GM12872 (cell line): ENCODE measurements at regions not wholly inside any gene's neighbourhood (a gene's known extent, or its start where the extent isn't known, plus 50 kb on each side); places are given as distances from the start of the nearest gene placed in this dataset.

Source experiments
- TF ChIP-seq, protein P1 (sequence below): IDR thresholded peaks from 3 replicates; pipeline ENCODE4 v1.5.1; 2011; ENCODE audit warnings: low read depth, mild to moderate bottlenecking, low read length, moderate library complexity; ENCODE audit not compliant: insufficient read depth

DNA sequence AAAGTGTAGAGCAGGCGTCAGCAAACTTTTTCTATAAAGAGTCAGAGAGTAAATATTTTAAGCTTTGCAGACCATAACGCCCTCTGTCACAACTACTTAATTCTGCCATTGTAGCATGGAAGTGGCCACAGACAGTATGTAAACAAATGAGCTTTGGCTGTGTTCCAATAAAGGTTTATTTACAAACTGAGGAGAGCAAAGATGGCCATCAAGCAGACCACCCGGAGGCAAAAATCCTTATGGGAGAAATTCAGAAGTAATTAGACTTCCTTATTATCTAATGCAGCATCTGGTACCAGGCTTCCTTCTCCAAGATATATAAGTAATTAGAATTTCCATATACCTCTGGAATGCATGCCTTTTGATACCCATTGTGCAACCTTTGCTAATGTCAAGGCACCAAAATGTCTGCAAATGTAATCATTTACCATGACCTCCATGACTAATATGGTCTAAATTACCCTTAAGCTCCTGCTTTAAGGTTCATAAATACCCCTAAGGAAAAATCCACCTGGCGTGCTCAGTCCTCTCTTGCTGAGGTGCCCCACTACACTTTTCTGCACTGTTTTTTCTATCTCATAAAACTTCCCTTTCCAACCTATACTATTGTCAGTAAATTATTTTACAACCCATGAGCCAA, 377.8 kb downstream of the MATN1 start:
- TF ChIP-seq, protein P1, sequence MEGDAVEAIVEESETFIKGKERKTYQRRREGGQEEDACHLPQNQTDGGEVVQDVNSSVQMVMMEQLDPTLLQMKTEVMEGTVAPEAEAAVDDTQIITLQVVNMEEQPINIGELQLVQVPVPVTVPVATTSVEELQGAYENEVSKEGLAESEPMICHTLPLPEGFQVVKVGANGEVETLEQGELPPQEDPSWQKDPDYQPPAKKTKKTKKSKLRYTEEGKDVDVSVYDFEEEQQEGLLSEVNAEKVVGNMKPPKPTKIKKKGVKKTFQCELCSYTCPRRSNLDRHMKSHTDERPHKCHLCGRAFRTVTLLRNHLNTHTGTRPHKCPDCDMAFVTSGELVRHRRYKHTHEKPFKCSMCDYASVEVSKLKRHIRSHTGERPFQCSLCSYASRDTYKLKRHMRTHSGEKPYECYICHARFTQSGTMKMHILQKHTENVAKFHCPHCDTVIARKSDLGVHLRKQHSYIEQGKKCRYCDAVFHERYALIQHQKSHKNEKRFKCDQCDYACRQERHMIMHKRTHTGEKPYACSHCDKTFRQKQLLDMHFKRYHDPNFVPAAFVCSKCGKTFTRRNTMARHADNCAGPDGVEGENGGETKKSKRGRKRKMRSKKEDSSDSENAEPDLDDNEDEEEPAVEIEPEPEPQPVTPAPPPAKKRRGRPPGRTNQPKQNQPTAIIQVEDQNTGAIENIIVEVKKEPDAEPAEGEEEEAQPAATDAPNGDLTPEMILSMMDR = no peak

DNA sequence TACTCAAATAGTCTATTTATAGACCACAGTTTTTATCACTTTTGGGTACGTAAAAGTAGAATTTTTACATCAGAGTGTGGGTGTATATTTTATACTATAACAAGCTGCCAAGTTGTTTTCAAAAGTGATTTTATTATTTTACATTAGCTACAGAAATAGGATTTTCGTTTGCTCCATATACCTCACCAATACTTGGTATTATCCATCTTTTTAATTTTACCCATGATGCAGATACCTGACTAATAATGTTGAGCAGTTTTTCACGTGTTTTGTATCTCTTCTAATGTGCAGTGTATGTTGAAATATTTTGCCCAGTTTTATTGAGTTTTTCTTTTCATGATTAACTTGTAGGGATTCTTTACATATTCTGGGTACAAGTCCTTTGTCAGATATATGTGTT, 379.8 kb downstream of the MATN1 start:
- TF ChIP-seq, protein P1 = no peak

DNA sequence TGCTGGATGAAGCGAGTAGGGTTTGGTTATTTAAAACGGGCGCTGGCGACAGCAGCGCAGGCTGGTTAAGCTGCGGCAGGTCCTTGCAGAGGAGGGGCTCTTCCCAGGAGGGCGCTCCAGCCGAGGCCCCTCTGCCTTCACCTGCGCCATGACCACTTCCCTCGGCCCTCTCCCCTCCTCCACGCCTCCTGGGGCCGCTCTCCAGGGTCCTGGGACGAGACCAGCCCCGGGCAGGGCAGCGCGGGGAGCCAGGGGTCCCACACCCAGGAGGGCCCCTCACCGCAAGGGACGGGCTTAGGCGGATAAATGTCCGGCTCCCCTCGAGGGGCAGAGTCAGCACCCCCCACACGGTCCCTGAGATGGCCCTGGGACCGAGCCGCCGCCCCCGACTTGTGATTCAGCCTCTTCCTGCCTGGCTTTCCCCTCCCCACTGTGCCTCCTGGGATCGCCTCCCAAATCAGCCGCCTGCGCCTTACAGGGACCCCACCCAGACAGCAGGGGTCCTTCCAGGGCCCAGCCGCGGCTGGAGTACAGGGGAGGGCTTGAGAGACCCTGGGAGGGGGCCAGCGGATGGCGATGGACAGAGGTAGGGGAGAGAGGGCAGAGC, 380.7 kb downstream of the MATN1 start:
- TF ChIP-seq, protein P1 = no peak

DNA sequence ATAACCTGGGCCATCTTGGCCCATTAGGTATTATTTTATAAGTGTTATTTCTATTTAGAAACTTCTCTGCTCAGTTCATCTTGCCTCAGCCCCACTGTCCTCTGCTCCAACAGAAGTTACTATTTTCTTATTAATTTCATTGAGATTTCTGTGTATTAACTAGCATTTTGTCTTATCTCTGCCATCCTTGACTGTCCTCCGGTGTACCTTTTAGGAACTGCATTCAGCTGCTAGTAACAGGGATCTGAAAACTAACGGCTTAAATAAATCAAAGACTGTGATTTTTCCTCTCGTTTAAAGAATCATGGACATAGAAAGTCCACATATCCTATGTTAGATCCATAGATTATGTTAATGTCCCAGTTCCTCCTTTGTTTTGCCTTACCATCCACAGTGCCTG, 382.5 kb downstream of the MATN1 start:
- TF ChIP-seq, protein P1 = no peak

DNA sequence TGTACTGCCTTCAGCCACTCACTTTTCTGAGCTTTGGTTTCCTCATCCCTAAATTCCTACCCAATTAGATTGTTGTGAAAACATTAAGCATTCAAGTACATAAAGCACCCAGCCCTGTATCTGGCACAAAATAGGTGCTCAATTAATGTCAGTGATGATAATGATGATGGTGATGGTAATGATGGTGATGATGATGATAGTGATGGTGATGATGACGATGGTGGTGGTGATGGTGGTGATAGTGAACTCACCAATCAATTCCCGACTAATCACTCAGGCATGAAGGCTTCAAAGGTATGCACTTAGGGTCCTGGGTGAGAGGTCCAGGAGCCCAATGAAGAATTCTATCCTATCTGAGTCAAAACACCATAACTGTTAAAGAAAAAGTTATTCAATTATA, 383.5 kb downstream of the MATN1 start:
- TF ChIP-seq, protein P1 = no peak

DNA sequence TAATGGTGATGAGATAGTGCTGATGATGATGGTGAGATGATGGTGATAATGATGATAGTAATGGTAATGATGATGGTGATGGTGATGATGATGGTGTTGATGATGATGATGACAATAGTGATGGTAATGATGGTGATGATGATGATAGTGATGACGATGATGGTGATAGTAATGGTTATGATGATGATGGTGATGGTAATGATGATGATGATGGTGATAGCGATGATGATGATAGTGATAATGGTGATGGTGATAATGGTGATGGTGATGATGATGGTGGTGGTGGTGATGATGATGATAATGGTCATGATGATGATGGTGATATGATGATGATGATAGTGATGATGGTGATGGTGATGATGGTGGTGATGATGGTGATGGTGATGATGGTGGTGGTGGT, 384.6 kb downstream of the MATN1 start:
- TF ChIP-seq, protein P1 = no peak

DNA sequence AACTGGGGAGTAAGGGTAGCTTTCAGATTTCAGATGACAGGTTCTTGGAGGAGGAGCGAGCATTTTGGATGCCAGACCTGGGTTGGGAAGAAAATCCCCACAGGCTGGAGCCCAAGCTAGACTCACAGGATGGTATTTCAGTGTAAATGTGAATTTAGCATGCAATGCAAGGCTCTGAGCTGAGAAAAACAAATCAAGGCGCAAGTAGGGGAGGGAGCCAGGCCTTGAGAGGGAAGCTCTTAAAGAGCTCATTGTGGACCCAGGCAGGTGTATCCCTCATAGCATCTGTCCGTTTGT, 386.1 kb downstream of the MATN1 start:
- TF ChIP-seq, protein P1 = no peak
